ENCODE measurements at regions not wholly inside any gene's neighbourhood (a gene's known extent, or its start where the extent isn't known, plus 50 kb on each side); places are given as distances from the start of the nearest gene placed in this dataset.

GRCh38 chr3:72452745-72453144 lies 395.5 kb downstream of the SHQ1 start:
- TF ChIP-seq, protein P1, sequence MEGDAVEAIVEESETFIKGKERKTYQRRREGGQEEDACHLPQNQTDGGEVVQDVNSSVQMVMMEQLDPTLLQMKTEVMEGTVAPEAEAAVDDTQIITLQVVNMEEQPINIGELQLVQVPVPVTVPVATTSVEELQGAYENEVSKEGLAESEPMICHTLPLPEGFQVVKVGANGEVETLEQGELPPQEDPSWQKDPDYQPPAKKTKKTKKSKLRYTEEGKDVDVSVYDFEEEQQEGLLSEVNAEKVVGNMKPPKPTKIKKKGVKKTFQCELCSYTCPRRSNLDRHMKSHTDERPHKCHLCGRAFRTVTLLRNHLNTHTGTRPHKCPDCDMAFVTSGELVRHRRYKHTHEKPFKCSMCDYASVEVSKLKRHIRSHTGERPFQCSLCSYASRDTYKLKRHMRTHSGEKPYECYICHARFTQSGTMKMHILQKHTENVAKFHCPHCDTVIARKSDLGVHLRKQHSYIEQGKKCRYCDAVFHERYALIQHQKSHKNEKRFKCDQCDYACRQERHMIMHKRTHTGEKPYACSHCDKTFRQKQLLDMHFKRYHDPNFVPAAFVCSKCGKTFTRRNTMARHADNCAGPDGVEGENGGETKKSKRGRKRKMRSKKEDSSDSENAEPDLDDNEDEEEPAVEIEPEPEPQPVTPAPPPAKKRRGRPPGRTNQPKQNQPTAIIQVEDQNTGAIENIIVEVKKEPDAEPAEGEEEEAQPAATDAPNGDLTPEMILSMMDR (IDR thresholded peaks at IDR 0.05), result no peak
- TF ChIP-seq POLR2A (IDR thresholded peaks at IDR 0.05), result no peak
